Fibroblast of lung (primary cell): ENCODE measurements at regions not wholly inside any gene's neighbourhood (a gene's known extent, or its start where the extent isn't known, plus 50 kb on each side); places are given as distances from the start of the nearest gene placed in this dataset.

Experiments used
- CTCF ChIP-seq, 2 donors: IDR thresholded peaks in 1 of 2; conservative IDR thresholded peaks in 1 of 2; 1 replicate in 1 of 2; 2 replicates in 1 of 2; pipeline ENCODE4 v1.5.1; 2011 to 2012; ENCODE audit warnings: low read length in 2 of 2, control low read depth in 1 of 2, inconsistent platforms in 1 of 2, low read depth in 1 of 2, mild to moderate bottlenecking in 1 of 2
- EZH2 ChIP-seq: IDR thresholded peaks from 2 replicates; pipeline ENCODE4 v1.5.1; 2012; ENCODE audit warnings: low read length, control low read depth, mild to moderate bottlenecking; ENCODE audit errors: missing control alignments

- TF ChIP-seq CTCF (conservative IDR thresholded peaks at IDR 0.05 in 1 of 2, IDR thresholded peaks at IDR 0.05 in 1 of 2; ENCODE audit: low read depth in 1 of 2, low read length in 2 of 2), result no peak
- no peak for TF ChIP-seq EZH2
Measured at GRCh38 chr7:84336303-84336702, 141.7 kb upstream of the SEMA3A start.
